GM12878 (cell line): ENCODE measurements at regions not wholly inside any gene's neighbourhood (a gene's known extent, or its start where the extent isn't known, plus 50 kb on each side); places are given as distances from the start of the nearest gene placed in this dataset.

Source experiments
- ATAC-seq: fragments of 200-7000 bp; cut with Tn5 transposase; 3 replicates; pipeline ENCODE4 v1.9.1; 2020; ENCODE audit warnings: mild to moderate bottlenecking, moderate library complexity
- BruUV-seq: library from RNA; stranded (reverse); fragments of 400-500 nt; replicated peaks from 2 replicates; lab custom pipeline; 2021; lab: Mats Ljungman, UMichigan
- CTCF ChIA-PET: fragments of 300-600 bp; sonication (Branson Sonifier 250); formaldehyde crosslinking; extraction: SDS; loops from one replicate; lab custom pipeline; 2021; ENCODE audit warnings: inconsistent platforms; lab: Yijun Ruan, JAX
- POLR2A ChIA-PET: fragments of 350-600 bp; formaldehyde crosslinking; extraction: SDS; loops from one replicate; lab custom pipeline; 2021; ENCODE audit warnings: inconsistent platforms; lab: Charles Lee
- RAD21 ChIA-PET: fragments of 300-600 bp; sonication (Branson Sonifier 250); formaldehyde crosslinking; loops from one replicate; lab custom pipeline; 2023; ENCODE audit warnings: antibody characterized with exemption; ENCODE audit not compliant: unreplicated experiment; lab: Charles Lee
- SMC1A ChIA-PET: fragments of 300-600 bp; sonication (Branson Sonifier 250); formaldehyde crosslinking; loops from one replicate; lab custom pipeline; 2023; ENCODE audit not compliant: unreplicated experiment, uncharacterized antibody; lab: Charles Lee
- DNase-seq: peaks from one replicate; pipeline ENCODE4 v3.0.0-alpha.2; 2011; ENCODE audit warnings: low read depth, low spot score
- FAIRE-seq: peaks from 3 replicates; lab custom pipeline; 2011; peaks lifted over from hg19 to GRCh38; lab: Jason Lieb, UNC
- H2AFZ ChIP-seq: 2 replicates; pipeline ENCODE4 v1.6.0; 2011; ENCODE audit warnings: low read depth, low read length, control low read depth; ENCODE audit not compliant: control insufficient read depth
- H3K27ac ChIP-seq: 2 replicates; pipeline ENCODE4 v1.5.1; 2011; ENCODE audit warnings: control low read depth; ENCODE audit not compliant: control insufficient read depth, insufficient read depth
- H3K27me3 ChIP-seq, 2 experiments: replicated peaks in 1 of 2; 2 replicates each; pipeline versions ENCODE4 v1.6.0 to v1.6.1; 2011; ENCODE audit warnings: low read length in 1 of 2; ENCODE audit not compliant: control insufficient read depth in 2 of 2, insufficient read depth in 2 of 2
- H3K36me3 ChIP-seq, 2 experiments: 2 replicates each; pipeline ENCODE4 v1.5.1; 2011; ENCODE audit warnings: low read length in 1 of 2; ENCODE audit not compliant: control insufficient read depth in 2 of 2, insufficient read depth in 2 of 2
- H3K4me1 ChIP-seq: 2 replicates; pipeline ENCODE4 v1.6.1; 2011; ENCODE audit warnings: mild to moderate bottlenecking, low read length, moderate library complexity, mixed read lengths; ENCODE audit not compliant: control insufficient read depth, insufficient read depth
- H3K4me2 ChIP-seq: 2 replicates; pipeline ENCODE4 v1.6.0; 2011; ENCODE audit warnings: control low read depth; ENCODE audit not compliant: control insufficient read depth, insufficient read depth
- H3K4me3 ChIP-seq: fragments of 200-600 bp; sonication (generic); 2 replicates; pipeline ENCODE4 v1.5.1; 2016
- H3K79me2 ChIP-seq: 2 replicates; pipeline ENCODE4 v1.6.0; 2011; ENCODE audit warnings: low read length; ENCODE audit not compliant: control insufficient read depth, insufficient read depth
- H3K9ac ChIP-seq: 2 replicates; pipeline ENCODE4 v1.8.0; 2011; ENCODE audit warnings: low read length, control low read depth, mixed read lengths; ENCODE audit not compliant: control insufficient read depth, insufficient read depth
- H3K9me3 ChIP-seq: replicated peaks from 3 replicates; pipeline ENCODE4 v1.5.1; 2011; ENCODE audit warnings: mild to moderate bottlenecking, low read length; ENCODE audit not compliant: control insufficient read depth, insufficient read depth
- H4K20me1 ChIP-seq: 2 replicates; pipeline ENCODE4 v1.6.0; 2011; ENCODE audit not compliant: control insufficient read depth, insufficient read depth
- CHD2 ChIP-seq: IDR thresholded peaks from 2 replicates; pipeline ENCODE4 v1.6.1; 2011; ENCODE audit warnings: low read depth, low read length, improper control_type of control experiment, borderline replicate concordance
- CUX1 ChIP-seq: IDR thresholded peaks from 2 replicates; pipeline ENCODE4 v1.6.1; 2012; ENCODE audit warnings: improper control_type of control experiment, low read depth, low read length; ENCODE audit not compliant: insufficient replicate concordance
- E2F8 ChIP-seq: fragments of 450-650 bp; IDR thresholded peaks from 2 replicates; pipeline ENCODE4 v1.6.1; 2018; ENCODE audit warnings: mild to moderate bottlenecking, low read depth, moderate library complexity; ENCODE audit not compliant: partially characterized antibody
- EED ChIP-seq: sonication (generic); IDR thresholded peaks from 2 replicates; pipeline ENCODE4 v1.6.1; 2016; ENCODE audit warnings: antibody characterized with exemption, low read depth
- EP300 ChIP-seq, 2 experiments: fragments of 150-350 bp in 1 of 2; IDR thresholded peaks; 2 replicates each; pipeline ENCODE4 v1.6.1; 2011 to 2012; ENCODE audit warnings: low read depth in 2 of 2, low read length in 2 of 2, borderline replicate concordance in 1 of 2, improper control_type of control experiment in 1 of 2, inconsistent platforms in 1 of 2; ENCODE audit not compliant: control insufficient read depth in 1 of 2
- MYC ChIP-seq: IDR thresholded peaks from 2 replicates; pipeline ENCODE4 v1.6.1; 2011; ENCODE audit warnings: mild to moderate bottlenecking, low read length, moderate library complexity, inconsistent platforms; ENCODE audit not compliant: insufficient read depth, insufficient replicate concordance, insufficient read length, severe bottlenecking
- PBX3 ChIP-seq: IDR thresholded peaks from 2 replicates; pipeline ENCODE4 v1.6.1; 2011; ENCODE audit warnings: mild to moderate bottlenecking, low read depth, low read length, moderate library complexity; ENCODE audit not compliant: insufficient replicate concordance
- RAD51 ChIP-seq: fragments of 450-650 bp; IDR thresholded peaks from 2 replicates; pipeline ENCODE4 v1.6.1; 2016; ENCODE audit warnings: moderate library complexity, mild to moderate bottlenecking, inconsistent platforms
- SMARCA5 ChIP-seq: fragments of 450-650 bp; IDR thresholded peaks from 2 replicates; pipeline ENCODE4 v1.6.1; 2017; ENCODE audit warnings: mild to moderate bottlenecking
- SPI1 ChIP-seq: IDR thresholded peaks from 2 replicates; pipeline ENCODE4 v1.6.1; 2011; ENCODE audit warnings: low read depth, mild to moderate bottlenecking, low read length, moderate library complexity, borderline replicate concordance; ENCODE audit not compliant: insufficient read depth
- STAT1 ChIP-seq: fragments of 450-650 bp; conservative IDR thresholded peaks from 2 replicates; pipeline ENCODE4 v1.6.1; 2014; ENCODE audit warnings: antibody characterized with exemption, mild to moderate bottlenecking
- WGBS: methylation state at CpG from one replicate; pipeline ENCODE4 v1.1.6; 2016; ENCODE audit warnings: low lambda C conversion rate; ENCODE audit not compliant: insufficient replicate concordance, insufficient coverage; ENCODE audit errors: missing lambda C conversion rate; 5-methylcytosine and 5-hydroxymethylcytosine counted together
- in situ Hi-C: fragments of 300-500 bp; cut with MboI; formaldehyde crosslinking; loops from 9 replicates; pipeline ENCODE4 v1.14.3; 2018; ENCODE audit warnings: mixed read lengths
- intact Hi-C: fragments of 100-400 bp; cut with micrococcal nuclease; formaldehyde crosslinking; loops from one replicate; pipeline ENCODE4 v1.14.2; 2022; ENCODE audit not compliant: unreplicated experiment

GRCh38 chr10:44020322-44021111, 364.4 kb downstream of the CXCL12 start:
- 19% methylated on average over 5 of the region's 5 CpGs for WGBS
- in situ Hi-C loops, result loop anchor here (25.0 kb wide), 1 partner anchor 608 kb away; the partner anchor contains the start of gene HNRNPF
- 0 out of 2 replicates have a peak, but pooled peaks have one; percentile 37 for TF ChIP-seq SMARCA5
- 0 out of 2 replicates have a peak, but pooled peaks have one; percentile 32 for TF ChIP-seq EED
- TF ChIP-seq STAT1, result no peak
- TF ChIP-seq SPI1, result no peak
- TF ChIP-seq CHD2, result no peak
- no peak for TF ChIP-seq CUX1
- no peak for TF ChIP-seq EP300 (IDR thresholded peaks at IDR 0.05; ENCODE audit: borderline replicate concordance in 1 of 2, control insufficient read depth in 1 of 2, low read depth in 2 of 2, low read length in 2 of 2)
- no peak for TF ChIP-seq MYC
- TF ChIP-seq E2F8, result no peak
- TF ChIP-seq PBX3, result no peak
- TF ChIP-seq RAD51, result no peak

More at GRCh38 chr10:44020322-44021111, 364.4 kb downstream of the CXCL12 start:
- no TSS peak for BruUV-seq
- Histone ChIP-seq H3K4me1 (peaks cover 18% of the 10 kb centered on the region; the same call in 1 of the 2 replicates), H3K9me3 (no peaks in the 10 kb centered on the region; the same call in 2 of the 3 replicates), H3K27ac (peak overlapping the region; percentile 36), H3K27me3 (no peaks in the 10 kb centered on the region; a peak in 1 of 4 replicates), H4K20me1 (no peaks in the 10 kb centered on the region), H3K79me2 (no peaks in the 10 kb centered on the region), H3K36me3 (no peaks in the 10 kb centered on the region), H3K4me2 (no peak overlapping the region; the same call in 1 of the 2 replicates), H3K9ac (no peak overlapping the region), H3K4me3 (no peak overlapping the region), H2AFZ (peak overlapping the region; percentile 30)
- ChIA-PET SMC1A (interaction anchor here (1.1 to 5.8 kb wide), 11 partner anchors 9 to 381 kb away, joined by 3 to 77 read pairs (median 6); no protein-coding TSS in a partner anchor), RAD21 (interaction anchor here (1.2 to 4.6 kb wide), 5 partner anchors 10 to 55 kb away, joined by 3 to 57 read pairs (median 8); no protein-coding TSS in a partner anchor), CTCF (interaction anchor here (1.0 to 4.6 kb wide), 5 partner anchors 9 to 135 kb away, joined by 3 to 22 read pairs (median 4); no protein-coding TSS in a partner anchor), POLR2A (interaction anchor here (0.8 to 1.7 kb wide), 3 partner anchors 9 to 10 kb away, joined by 3 to 7 read pairs (median 3); no protein-coding TSS in a partner anchor)
- intact Hi-C loops, result no loop called here
- ATAC-seq, result peak; percentile 93
- DNase-seq, result peak; percentile 42
- FAIRE-seq, result peak; percentile 7
